ENCODE measurements at regions not wholly inside any gene's neighbourhood (a gene's known extent, or its start where the extent isn't known, plus 50 kb on each side); places are given as distances from the start of the nearest gene placed in this dataset.

DNA sequence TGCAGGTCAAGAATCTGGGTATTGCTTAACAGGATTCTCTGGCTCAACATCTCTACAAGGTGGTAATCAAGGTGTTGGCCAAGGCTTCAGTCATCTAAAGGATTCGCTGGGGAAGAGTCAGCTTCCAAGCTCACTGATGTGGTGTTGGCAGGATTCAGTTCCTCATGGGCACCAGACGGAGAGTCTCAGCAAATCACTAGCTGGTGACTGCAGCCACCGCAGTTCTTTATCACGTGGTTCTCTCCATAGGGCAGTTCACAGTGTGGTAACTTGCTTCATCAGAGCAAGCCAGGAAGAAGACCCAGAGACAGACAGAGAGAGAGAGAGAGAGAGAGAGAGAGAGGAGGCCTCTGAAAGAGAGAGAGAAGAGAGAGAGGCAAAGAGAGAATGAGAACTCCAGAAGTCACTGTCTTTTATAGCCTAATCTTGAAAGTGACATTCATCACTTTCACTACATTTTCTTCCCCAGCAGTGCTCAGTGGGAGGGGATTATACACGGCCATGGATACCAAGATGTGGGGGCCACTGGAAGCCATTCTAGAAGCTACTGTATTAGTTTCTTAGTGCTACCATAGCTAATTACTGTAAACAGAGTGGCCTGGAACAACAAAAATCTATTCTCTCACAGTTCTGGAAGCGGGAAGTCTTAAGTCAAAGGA lies 109.2 kb upstream of the SMIM23 start:
- no peak for DNase-seq
- H3K27me3 ChIP-seq (ENCODE audit: control insufficient read depth in 1 of 2, insufficient read depth in 1 of 2, low read length in 2 of 2) = peaks cover 8 to 44% of the 10 kb centered on the region in 2 experiments
- 79% methylated on average over 6 of the region's 6 CpGs for WGBS

DNA sequence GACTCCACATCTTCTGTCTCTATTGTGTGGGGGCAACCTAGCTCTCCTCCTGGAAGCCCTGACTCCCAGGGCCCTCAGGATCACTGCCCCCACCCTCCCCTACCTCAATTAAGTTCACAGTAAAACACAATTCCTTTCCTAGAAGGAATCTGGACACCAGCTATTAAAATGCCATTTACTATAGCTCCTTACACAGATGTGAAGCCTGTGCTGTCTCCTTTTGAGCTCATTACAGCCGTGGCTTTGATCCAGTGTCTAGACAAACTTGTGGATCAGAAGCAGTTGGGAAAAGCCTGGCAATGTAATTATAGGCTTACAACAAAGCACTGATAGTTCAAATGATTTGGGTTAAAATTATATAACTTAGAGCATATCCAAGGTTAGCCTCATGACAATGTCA lies 107.0 kb upstream of the SMIM23 start:
- H2BK5ac ChIP-seq (ENCODE audit: low read depth, low read length, poor library complexity, severe bottlenecking) = no peak overlapping the region
- no peak overlapping the region for H3K14ac ChIP-seq (ENCODE audit: low read length in 2 of 2)
- no peak overlapping the region for H2BK12ac ChIP-seq (ENCODE audit: low read length in 2 of 2)
- 80% methylated on average over 1 of the region's 1 CpG for WGBS
- H2AK5ac ChIP-seq (ENCODE audit: low read length, severe bottlenecking) = no peak overlapping the region
- no peak overlapping the region for H3K27ac ChIP-seq (ENCODE audit: low read length, poor library complexity, severe bottlenecking)
- no peaks in the 10 kb centered on the region for H3K36me3 ChIP-seq (ENCODE audit: control insufficient read depth in 1 of 2, insufficient read depth in 2 of 2, low read depth in 1 of 2, low read length in 2 of 2)
- H3K4me1 ChIP-seq (ENCODE audit: control insufficient read depth, insufficient read depth, low read depth, low read length) = no peaks in the 10 kb centered on the region
- no peak overlapping the region for H3K4ac ChIP-seq (ENCODE audit: low read depth in 1 of 2, low read length in 2 of 2)
- H3K79me1 ChIP-seq (replicated peaks; ENCODE audit: low read length, poor library complexity, severe bottlenecking) = no peaks in the 10 kb centered on the region
- H4K8ac ChIP-seq (ENCODE audit: low read length) = no peak overlapping the region
- H2BK120ac ChIP-seq (ENCODE audit: low read depth, low read length) = no peak overlapping the region
- H3K23ac ChIP-seq (ENCODE audit: low read length in 2 of 2) = no peak overlapping the region
- H3K4me2 ChIP-seq (ENCODE audit: low read length, poor library complexity, severe bottlenecking) = no peak overlapping the region
- H3K18ac ChIP-seq (ENCODE audit: low read depth in 1 of 2, low read length in 2 of 2) = no peak overlapping the region
- no peak overlapping the region for H2AFZ ChIP-seq (ENCODE audit: low read depth, low read length)
- DNase-seq = no peak
- H2BK15ac ChIP-seq (ENCODE audit: low read depth, poor library complexity, severe bottlenecking) = no peak overlapping the region
- H3K9me3 ChIP-seq (ENCODE audit: control insufficient read depth, low read length) = peaks cover 9% of the 10 kb centered on the region
- H3K4me3 ChIP-seq (ENCODE audit: insufficient read depth in 1 of 2, low read depth in 1 of 2, low read length in 2 of 2) = no peak overlapping the region
- no peak overlapping the region for H4K91ac ChIP-seq (ENCODE audit: low read length)
- H3K27me3 ChIP-seq (ENCODE audit: control insufficient read depth in 1 of 2, insufficient read depth in 1 of 2, low read length in 2 of 2) = peaks cover 16 to 51% of the 10 kb centered on the region in 2 experiments
- no peak overlapping the region for H3K9ac ChIP-seq (ENCODE audit: low read length)

More for the DNA sequence above, 109.2 kb upstream of the SMIM23 start:
- Histone ChIP-seq H2BK5ac (ENCODE audit: low read depth, low read length, poor library complexity, severe bottlenecking) (no peak overlapping the region), H2BK12ac (ENCODE audit: low read length in 2 of 2) (no peak overlapping the region), H2BK120ac (ENCODE audit: low read depth, low read length) (no peak overlapping the region), H2AK5ac (ENCODE audit: low read length, severe bottlenecking) (no peak overlapping the region), H3K4me1 (ENCODE audit: control insufficient read depth, insufficient read depth, low read depth, low read length) (no peaks in the 10 kb centered on the region), H3K27ac (ENCODE audit: low read length, poor library complexity, severe bottlenecking) (no peak overlapping the region), H3K4ac (ENCODE audit: low read depth in 1 of 2, low read length in 2 of 2) (no peak overlapping the region), H3K9me3 (ENCODE audit: control insufficient read depth, low read length) (peaks cover 10% of the 10 kb centered on the region), H3K18ac (ENCODE audit: low read depth in 1 of 2, low read length in 2 of 2) (no peak overlapping the region), H3K4me3 (ENCODE audit: insufficient read depth in 1 of 2, low read depth in 1 of 2, low read length in 2 of 2) (no peak overlapping the region), H3K9ac (ENCODE audit: low read length) (no peak overlapping the region), H4K8ac (ENCODE audit: low read length) (no peak overlapping the region), H3K14ac (ENCODE audit: low read length in 2 of 2) (no peak overlapping the region), H3K79me1 (replicated peaks; ENCODE audit: low read length, poor library complexity, severe bottlenecking) (no peaks in the 10 kb centered on the region), H3K4me2 (ENCODE audit: low read length, poor library complexity, severe bottlenecking) (no peak overlapping the region), H3K36me3 (ENCODE audit: control insufficient read depth in 1 of 2, insufficient read depth in 2 of 2, low read depth in 1 of 2, low read length in 2 of 2) (no peaks in the 10 kb centered on the region), H4K91ac (ENCODE audit: low read length) (no peak overlapping the region), H2AFZ (ENCODE audit: low read depth, low read length) (no peak overlapping the region), H3K23ac (ENCODE audit: low read length in 2 of 2) (no peak overlapping the region), H2BK15ac (ENCODE audit: low read depth, poor library complexity, severe bottlenecking) (no peak overlapping the region)

- Histone ChIP-seq H2BK5ac (ENCODE audit: low read depth, low read length, poor library complexity, severe bottlenecking) (no peak overlapping the region), H3K9me3 (ENCODE audit: control insufficient read depth, low read length) (no peaks in the 10 kb centered on the region), H3K4me2 (ENCODE audit: low read length, poor library complexity, severe bottlenecking) (no peak overlapping the region), H3K36me3 (ENCODE audit: control insufficient read depth in 1 of 2, insufficient read depth in 2 of 2, low read depth in 1 of 2, low read length in 2 of 2) (no peaks in the 10 kb centered on the region), H3K9ac (ENCODE audit: low read length) (no peak overlapping the region), H3K23ac (ENCODE audit: low read length in 2 of 2) (no peak overlapping the region), H2AFZ (ENCODE audit: low read depth, low read length) (no peak overlapping the region), H4K8ac (ENCODE audit: low read length) (no peak overlapping the region), H3K18ac (ENCODE audit: low read depth in 1 of 2, low read length in 2 of 2) (no peak overlapping the region), H2BK12ac (ENCODE audit: low read length in 2 of 2) (no peak overlapping the region), H3K4ac (ENCODE audit: low read depth in 1 of 2, low read length in 2 of 2) (no peak overlapping the region), H4K91ac (ENCODE audit: low read length) (no peak overlapping the region), H2AK5ac (ENCODE audit: low read length, severe bottlenecking) (no peak overlapping the region), H3K4me1 (ENCODE audit: control insufficient read depth, insufficient read depth, low read depth, low read length) (no peaks in the 10 kb centered on the region), H3K4me3 (ENCODE audit: insufficient read depth in 1 of 2, low read depth in 1 of 2, low read length in 2 of 2) (no peak overlapping the region), H3K14ac (ENCODE audit: low read length in 2 of 2) (no peak overlapping the region), H2BK15ac (ENCODE audit: low read depth, poor library complexity, severe bottlenecking) (no peak overlapping the region), H2BK120ac (ENCODE audit: low read depth, low read length) (no peak overlapping the region), H3K27ac (ENCODE audit: low read length, poor library complexity, severe bottlenecking) (no peak overlapping the region), H3K27me3 (ENCODE audit: control insufficient read depth in 1 of 2, insufficient read depth in 1 of 2, low read length in 2 of 2) (peaks cover 16 to 35% of the 10 kb centered on the region in 2 experiments), H3K79me1 (replicated peaks; ENCODE audit: low read length, poor library complexity, severe bottlenecking) (no peaks in the 10 kb centered on the region)
- no peak for DNase-seq
- 84% methylated on average over 6 of the region's 6 CpGs for WGBS
These were observed 105.1 kb upstream of the SMIM23 start for GRCh38 chr5:171680485-171680884.

DNA sequence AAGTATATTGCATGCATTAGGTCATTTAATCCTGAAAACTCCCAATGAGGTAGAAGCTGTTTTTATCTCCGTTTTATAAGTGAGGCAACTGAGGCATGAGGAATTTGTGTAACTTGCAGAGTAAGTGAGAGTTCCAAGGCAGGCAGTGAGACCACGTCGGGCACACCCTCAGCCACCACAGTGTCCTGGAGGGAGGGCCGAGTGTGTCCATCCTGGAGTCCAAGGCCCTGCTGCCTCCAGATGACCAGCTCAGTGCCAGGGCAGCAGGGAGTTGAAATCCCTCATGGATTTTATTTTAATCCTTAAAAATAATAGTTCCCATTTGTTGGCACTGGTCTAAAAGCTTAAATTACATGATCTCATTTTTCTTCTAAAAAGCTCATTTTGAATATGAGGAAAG lies 104.6 kb upstream of the SMIM23 start:
- no peak overlapping the region for H4K8ac ChIP-seq (ENCODE audit: low read length)
- no peaks in the 10 kb centered on the region for H3K36me3 ChIP-seq (ENCODE audit: control insufficient read depth in 1 of 2, insufficient read depth in 2 of 2, low read depth in 1 of 2, low read length in 2 of 2)
- H4K91ac ChIP-seq (ENCODE audit: low read length) = no peak overlapping the region
- no peaks in the 10 kb centered on the region for H3K79me1 ChIP-seq (replicated peaks; ENCODE audit: low read length, poor library complexity, severe bottlenecking)
- H3K4me2 ChIP-seq (ENCODE audit: low read length, poor library complexity, severe bottlenecking) = no peak overlapping the region
- H2BK5ac ChIP-seq (ENCODE audit: low read depth, low read length, poor library complexity, severe bottlenecking) = no peak overlapping the region
- no peaks in the 10 kb centered on the region for H3K9me3 ChIP-seq (ENCODE audit: control insufficient read depth, low read length)
- H3K9ac ChIP-seq (ENCODE audit: low read length) = no peak overlapping the region
- WGBS = 92% methylated on average over 4 of the region's 4 CpGs
- no peak overlapping the region for H3K18ac ChIP-seq (ENCODE audit: low read depth in 1 of 2, low read length in 2 of 2)
- no peak overlapping the region for H3K4me3 ChIP-seq (ENCODE audit: insufficient read depth in 1 of 2, low read depth in 1 of 2, low read length in 2 of 2)
- H2BK15ac ChIP-seq (ENCODE audit: low read depth, poor library complexity, severe bottlenecking) = no peak overlapping the region
- H2BK12ac ChIP-seq (ENCODE audit: low read length in 2 of 2) = no peak overlapping the region
- H3K4ac ChIP-seq (ENCODE audit: low read depth in 1 of 2, low read length in 2 of 2) = no peak overlapping the region
- no peak overlapping the region for H3K23ac ChIP-seq (ENCODE audit: low read length in 2 of 2)
- H3K4me1 ChIP-seq (ENCODE audit: control insufficient read depth, insufficient read depth, low read depth, low read length) = no peaks in the 10 kb centered on the region
- peaks cover 16 to 29% of the 10 kb centered on the region in 2 experiments for H3K27me3 ChIP-seq (ENCODE audit: control insufficient read depth in 1 of 2, insufficient read depth in 1 of 2, low read length in 2 of 2)
- DNase-seq = no peak
- H2BK120ac ChIP-seq (ENCODE audit: low read depth, low read length) = no peak overlapping the region
- no peak overlapping the region for H2AK5ac ChIP-seq (ENCODE audit: low read length, severe bottlenecking)
- no peak overlapping the region for H3K27ac ChIP-seq (ENCODE audit: low read length, poor library complexity, severe bottlenecking)
- H3K14ac ChIP-seq (ENCODE audit: low read length in 2 of 2) = no peak overlapping the region
- no peak overlapping the region for H2AFZ ChIP-seq (ENCODE audit: low read depth, low read length)
